HG02588 (cell line): ENCODE measurements at regions not wholly inside any gene's neighbourhood (a gene's known extent, or its start where the extent isn't known, plus 50 kb on each side); places are given as distances from the start of the nearest gene placed in this dataset.
"Not testable (repeated sequence)": the region's sequence is repeated elsewhere in the genome, so short reads cannot be mapped to it uniquely, and the experiment has no call there.

ENCODE experiments used
- ATAC-seq: cut with Tn5 transposase; IDR thresholded peaks from one replicate; pipeline ENCODE4 v1.9.1; 2021; ENCODE audit warnings: mild to moderate bottlenecking, moderate library complexity; ENCODE audit not compliant: unreplicated experiment

DNA sequence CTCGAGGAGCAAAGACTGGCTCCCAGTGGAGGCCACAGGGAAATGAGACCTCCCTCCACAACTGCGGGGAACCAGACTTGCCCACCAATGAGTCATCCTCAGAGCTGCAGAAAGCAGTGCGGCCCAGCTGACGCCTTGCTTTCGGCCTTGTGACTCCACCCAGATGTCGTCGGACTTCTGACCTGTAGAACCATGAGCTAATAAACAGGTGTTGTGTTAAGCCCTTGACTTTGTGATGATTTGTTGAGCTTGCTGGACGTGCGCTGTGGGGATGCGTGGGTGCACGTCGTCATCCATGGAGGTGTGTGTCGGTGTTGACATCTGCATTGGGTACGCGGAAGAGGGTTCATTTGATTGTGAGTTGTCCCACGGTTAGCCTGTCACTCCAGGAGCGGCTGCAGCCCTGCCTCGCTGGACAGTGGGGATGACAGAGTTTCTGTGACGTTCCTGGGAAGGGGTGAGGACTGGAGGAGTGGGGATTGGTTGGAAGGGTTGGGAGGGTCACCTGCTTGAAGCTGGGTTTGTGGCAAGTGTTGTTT, 154.1 kb downstream of the SH3BP4 start:
- no peak for ATAC-seq

DNA sequence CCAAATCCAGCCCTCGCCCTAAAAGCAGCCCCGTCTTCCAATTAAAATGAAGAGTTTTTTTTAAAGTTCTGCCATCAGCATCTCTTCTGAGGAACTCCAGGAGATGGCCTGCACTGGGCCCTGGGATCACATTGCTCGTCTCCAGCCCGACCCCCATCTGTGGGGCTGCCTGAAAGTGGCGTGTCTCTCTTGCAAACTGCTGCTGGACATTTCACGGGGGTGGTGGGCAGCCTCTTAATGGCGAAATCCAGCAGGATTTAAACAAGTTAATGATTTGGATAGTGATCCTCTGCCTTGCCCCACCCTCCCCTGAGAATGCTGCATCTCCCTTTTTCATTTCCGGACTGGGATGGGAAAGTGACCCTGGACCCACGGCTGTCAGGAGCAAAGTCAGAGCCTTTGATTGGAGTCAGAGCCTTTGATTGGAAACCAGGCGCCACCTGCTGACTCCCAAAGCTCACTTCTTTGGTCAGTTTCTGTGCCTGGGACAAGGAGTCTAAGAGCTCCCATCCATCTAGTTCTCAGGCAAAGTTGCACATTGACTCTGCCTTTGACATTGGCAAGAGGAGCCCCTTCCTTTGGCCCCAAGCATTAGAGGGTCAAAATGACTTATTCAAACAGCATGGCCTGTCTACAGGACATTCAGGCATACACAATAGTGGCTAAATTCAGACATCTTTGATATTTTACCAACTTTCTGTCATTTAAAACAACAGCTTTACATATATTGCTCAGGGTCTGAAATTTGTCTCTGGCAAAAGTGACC, 155.2 kb downstream of the SH3BP4 start:
- ATAC-seq: no peak

DNA sequence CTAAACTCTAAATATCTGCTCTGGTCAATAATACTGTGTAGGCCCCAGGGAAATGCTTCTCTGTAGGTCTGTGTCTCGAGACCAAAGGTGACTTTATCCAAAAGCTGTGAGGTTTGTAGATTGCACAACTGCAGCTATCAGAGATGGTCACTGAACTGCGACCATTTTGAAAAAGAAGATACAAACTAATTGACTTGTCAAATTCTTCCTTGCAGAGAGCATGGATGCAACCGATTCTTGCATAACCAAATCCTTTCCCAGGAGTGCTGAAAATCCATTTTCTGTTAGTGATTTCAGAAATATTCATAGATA, 155.8 kb downstream of the SH3BP4 start:
- no peak for ATAC-seq

DNA sequence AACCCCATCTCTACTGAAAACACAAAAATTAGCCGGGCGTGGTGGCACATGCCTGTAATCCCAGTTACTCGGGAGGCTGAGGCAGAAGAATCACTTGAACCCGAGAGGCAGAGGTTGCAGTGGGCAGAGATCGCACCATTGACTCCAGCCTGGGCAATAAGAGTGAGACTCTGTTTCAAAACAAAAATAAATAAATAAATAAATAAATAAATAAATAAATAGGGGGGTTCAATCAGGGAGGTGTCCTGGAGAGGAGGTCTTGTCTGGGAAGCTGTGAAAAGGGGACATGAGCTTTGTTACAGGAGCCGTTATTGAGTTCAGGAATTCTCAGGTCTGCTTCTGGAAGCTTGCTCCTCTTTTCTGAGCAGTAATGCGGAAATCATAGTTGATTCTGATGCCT, 157.7 kb downstream of the SH3BP4 start:
- ATAC-seq: not testable (repeated sequence)

DNA sequence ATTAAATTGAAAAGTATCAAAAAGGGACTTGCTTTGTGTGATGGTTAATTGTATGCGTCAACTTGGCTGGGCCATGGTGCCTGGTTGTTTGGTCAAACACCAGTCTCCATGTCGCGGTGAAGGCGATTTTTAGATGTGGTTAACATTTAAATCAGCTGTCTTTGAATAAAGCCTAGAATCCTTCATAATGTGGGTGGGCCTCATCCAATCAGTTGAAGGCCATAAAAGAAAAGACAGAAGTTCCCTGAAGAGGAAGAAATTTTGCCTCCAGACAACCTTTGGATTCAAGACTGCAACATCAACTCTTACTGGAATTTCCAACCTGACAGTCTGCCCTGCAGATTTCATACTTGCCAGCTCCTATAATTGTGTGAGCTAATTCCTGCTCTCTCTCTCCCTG, 160.5 kb downstream of the SH3BP4 start:
- no peak for ATAC-seq

DNA sequence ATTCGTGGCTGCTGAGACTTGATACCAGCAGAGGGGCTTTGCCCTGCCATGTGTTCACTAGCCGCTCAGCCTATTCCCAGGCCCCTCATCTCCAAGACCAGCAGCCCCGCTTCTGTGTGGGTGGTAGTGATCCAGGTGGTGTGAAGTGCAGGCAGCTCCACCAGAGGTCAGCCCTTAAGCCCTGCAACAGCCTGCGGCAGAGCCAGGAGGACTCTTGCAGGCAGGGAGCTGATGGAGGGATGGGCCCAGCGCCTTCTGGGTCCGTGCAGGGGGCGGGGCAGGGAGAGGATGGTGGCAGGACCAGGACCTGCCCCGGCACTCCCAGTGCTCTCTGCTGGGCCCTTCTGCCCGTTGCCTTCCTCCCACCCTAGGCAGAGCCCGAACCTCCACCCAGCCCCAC, 162.0 kb downstream of the SH3BP4 start:
- no peak for ATAC-seq

DNA sequence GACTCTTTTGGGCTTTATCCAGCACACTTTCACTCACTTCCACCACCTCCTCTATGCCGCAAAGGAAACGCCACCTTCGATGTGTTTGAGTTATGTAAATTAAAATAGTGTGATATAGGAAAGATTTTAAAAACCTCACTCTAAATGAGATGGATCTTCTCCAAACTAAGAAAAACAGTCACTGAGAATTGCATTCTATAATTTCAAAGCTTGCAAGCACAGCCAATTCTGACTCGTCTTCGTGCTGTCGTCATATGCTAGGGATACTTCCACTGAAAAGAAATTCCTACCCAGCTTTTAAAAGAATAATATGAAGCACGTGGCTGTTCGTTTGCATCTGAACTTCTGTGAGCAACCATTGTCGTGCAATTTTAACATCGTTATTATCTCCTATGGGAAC, 162.5 kb downstream of the SH3BP4 start:
- ATAC-seq: no peak

DNA sequence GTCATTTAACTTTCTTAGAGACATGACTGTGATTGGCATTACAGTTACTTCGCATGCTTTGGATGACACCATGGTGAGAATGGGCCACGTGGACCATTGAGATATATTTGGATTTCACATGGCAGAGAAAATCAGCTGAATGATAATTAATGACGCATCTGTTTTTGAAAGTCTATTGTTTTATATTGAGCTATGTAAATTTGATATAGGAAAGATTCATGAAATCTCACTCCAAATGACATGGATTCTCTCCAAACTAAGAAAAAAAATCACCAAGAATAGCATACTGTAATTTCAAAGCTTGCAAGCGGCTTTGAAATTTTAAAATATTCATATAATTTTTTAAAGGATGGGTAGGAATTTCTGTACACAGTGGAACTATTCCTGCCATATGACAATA, 163.7 kb downstream of the SH3BP4 start:
- ATAC-seq: no peak

DNA sequence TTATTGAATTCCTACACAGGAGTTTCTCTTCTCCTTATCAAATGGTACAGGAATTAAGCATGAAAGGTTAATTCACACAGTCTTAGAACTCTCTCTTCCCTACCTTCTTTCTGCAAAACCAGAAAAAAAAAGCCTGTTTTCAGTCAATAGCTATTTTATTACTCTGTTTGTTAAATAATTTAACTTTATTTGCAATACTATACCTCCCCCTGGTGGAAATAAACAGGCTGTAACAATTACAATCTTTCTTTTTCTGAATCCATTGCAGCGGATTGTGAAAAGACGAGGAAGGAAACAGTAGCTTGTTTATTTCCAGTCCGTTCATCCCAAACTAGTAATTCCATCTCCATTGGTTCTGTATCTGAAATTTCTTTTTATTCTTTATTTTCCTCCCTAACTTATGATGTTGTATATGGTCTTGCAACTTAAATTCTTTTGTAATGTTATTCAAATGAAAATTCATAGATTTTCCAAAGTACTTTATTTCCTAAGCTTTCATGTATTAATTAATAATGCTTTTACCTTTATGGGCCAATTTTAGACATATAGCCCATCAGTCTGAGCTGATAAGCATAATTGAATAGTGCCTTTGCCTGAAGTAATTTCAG, 165.2 kb downstream of the SH3BP4 start:
- no peak for ATAC-seq

DNA sequence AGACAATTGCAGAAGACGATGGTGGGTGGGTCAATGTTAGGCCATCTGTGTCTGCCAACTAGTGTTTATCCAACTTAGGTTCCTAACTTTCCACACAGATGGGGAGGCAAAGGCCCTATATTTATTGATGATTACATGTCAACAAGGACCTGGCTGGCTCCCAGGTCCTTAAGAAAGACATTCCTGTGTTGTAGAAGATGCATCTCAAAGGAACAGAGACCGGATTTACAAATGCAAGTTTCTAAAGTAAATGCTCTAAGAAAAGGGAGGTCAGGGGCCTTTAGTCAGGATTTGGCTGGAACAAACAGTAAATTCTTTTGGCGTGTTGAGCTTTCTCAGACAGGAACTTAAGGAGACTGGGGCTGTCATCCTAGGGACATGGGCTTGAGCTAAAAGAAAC, 175.0 kb downstream of the SH3BP4 start:
- ATAC-seq: no peak

DNA sequence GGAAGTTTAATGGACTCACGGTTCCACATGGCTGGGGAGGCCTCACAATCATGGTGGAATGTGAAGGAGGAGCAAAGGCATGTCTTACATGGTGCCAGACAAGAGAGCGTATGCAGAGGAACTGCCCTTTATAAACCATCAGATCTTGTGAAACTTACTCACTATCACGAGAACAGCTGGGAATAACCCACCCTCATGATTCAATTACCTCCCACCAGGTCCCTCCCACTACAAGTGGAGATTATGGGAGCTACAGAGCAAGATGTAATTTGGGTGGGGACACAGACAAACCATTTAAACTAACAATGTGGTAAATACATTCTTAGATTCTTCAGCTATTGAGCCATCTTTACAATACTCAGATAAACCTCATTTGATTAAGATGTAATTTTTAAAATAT, 176.1 kb downstream of the SH3BP4 start:
- no peak for ATAC-seq

DNA sequence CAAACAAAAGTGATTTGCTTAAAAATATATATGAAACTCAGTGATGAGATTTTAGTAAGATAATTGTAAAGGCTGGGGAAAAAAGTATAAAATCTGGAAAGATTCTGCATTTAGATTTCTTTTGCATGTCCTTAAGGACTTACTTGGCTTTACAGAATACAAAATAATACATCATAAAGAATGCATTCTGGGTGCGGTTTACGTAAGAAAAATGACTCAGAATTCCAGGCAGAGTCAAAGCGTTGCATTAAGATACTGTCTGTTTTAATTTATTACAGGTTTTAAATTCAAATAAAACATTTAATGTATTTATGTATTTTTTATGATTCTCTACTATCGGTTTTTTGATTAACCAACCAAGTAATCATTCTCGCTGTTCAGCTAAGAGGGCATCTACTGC, 178.0 kb downstream of the SH3BP4 start:
- no peak for ATAC-seq

DNA sequence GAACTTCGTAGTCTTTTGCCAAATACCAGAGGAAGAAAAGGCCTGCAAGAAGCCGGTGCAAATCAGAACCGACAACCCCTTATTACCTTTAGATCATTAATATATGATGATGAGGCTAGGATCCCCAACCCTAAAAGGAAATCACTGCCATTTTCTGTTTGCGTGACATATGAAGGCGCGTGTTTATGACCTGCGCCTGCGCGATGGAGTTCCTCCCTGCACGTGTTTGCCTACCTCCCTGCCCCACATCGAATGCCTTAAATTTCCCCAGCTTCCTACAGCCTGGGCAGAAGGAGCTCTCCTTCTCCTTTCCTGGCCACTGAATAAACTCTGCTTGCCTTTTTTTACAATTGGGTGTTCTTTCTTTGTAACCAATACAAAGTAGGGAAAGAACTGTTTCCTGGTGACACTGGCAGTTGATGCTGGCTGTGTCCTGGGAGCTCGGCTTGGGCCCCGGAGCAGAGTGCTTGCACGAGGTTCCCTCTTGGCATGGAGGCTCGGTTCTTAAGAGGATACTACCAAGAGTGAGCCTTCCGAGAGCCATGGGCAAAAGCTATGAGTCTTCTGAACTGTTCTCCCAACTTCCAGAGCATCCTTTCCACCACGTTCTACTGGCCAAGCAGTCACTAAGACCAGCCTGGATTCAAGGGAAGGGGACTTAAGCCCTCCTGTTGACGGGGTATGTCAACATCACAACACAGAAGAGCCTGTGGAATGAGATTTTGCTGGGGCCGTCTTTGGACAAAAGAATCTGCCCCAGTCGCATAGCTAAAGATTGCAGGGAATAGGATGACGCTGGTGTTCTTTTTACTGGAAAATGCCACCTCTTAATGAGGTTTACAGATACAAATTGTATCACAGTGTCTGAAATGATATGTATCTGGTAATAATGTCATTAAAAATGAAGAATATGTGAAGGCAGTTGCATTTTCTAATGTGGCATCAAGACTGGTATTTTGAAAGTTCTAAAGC, 179.8 kb downstream of the SH3BP4 start:
- ATAC-seq: no peak

DNA sequence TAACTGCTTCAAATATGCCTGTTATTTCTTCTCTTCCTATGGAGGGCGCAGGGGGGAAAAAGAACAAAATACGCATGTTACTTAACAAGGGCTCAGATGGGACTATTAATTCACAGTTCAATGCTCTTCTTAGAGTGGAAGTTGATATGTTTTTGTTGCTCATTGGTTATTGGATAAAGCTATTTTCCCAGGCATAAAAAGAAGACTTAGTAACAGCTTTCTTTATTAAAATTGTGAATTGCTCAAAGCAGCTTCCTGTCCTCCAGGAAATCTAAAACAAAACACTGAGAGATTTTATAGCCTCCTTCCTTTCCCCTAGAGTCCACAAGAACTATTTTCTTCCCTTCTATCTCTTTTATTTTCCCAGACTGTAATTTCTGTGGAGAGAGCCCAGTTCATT, 180.8 kb downstream of the SH3BP4 start:
- ATAC-seq: no peak

DNA sequence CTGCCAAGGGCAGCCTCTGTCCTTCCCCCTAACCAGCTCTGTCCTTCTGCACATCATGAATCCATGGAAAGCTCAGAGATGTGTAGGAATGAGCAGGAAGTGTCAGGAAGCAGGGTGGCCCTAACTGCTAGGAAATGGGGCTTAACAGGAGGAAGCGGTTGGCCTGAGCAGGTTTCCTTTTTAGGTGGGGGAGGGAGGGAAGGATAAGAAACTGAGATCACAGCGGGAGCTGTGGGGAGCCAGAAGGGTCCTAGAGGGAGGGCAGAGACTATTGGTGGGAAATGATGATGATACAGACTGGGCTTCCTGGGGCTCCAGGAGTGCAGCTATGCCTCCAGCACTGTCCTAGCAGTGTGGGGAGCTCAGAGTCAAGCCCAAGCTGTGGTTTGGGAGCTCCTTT, 182.0 kb downstream of the SH3BP4 start:
- ATAC-seq: no peak

DNA sequence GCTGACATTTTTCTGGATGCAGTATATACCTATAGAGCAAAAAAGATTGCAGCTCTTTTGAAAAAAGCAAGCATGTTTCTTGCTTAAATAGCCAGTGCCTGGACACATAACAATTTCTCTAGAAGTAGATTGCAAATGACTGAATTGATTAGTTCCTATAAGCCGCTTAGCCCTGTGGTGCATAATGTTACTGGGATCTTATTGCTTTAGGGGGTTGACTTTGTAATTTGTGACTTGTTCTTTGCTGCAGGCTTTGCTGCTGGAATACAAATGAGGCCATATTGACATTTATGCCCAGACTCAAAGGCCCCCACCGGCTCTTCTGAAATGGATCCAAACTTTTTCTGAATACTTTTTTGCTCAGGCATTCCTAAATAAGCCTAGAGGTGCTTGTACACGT, 182.6 kb downstream of the SH3BP4 start:
- no peak for ATAC-seq

DNA sequence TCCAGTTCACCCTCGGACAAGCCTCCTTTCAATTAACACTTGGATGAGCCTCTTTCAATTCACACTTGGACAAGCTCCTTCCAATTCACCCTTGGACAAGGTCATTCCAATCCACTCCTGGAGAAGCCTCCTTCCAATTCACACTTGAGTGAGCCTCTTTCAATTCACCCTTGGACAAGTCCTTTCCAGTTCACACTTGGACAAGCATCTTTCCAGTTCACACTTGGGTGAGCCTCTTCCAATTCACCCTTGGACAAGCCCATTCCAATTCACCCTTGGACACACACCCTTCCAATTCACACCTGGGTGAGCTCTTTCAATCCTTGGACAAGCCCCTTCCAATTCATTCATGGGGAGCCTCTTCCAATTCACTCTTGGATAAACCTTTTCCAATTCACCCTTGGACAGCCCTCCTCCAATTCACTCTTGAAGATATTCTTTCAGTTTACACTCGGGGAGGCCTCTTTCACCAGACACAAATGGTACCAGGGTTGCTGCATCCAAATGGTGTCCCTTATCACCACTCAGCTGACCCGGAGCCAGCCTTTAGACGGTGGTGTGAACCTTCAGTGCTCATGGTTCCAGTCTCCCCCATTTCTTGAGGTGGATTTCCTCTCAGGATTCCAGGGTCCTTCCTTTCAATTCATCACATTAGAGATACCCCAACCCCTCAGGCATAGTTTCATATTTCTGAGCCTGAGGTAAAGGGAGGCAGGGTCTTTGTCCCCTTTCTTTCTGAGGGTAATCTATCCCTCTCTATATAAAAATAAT, 183.6 kb downstream of the SH3BP4 start:
- no peak for ATAC-seq

DNA sequence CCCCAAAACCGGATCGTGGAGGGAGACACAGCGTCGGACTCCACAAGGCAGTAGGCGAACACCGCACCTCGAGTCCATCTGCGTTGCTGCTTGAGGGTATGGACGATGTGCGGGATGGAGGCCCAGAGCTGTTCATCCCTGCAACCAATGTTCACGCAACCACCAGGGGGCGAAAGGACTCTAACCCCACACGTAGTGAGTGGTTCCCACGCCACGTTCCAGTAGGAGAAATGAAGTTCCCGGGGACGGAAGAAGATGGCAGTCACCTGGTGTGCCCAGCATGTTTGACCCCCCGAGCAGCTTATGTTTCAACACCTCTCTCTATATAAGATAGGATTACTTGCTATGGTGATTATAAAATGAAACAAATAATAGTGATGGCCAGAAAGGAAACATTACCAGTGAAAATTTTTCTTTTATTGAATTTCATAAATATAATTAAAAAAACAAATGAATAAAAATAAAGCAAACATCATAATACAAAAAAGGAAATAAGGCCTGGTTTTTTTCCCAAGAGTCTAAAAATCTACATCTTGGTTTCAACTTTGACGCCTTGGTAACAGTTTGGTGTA, 184.3 kb downstream of the SH3BP4 start:
- no peak for ATAC-seq

DNA sequence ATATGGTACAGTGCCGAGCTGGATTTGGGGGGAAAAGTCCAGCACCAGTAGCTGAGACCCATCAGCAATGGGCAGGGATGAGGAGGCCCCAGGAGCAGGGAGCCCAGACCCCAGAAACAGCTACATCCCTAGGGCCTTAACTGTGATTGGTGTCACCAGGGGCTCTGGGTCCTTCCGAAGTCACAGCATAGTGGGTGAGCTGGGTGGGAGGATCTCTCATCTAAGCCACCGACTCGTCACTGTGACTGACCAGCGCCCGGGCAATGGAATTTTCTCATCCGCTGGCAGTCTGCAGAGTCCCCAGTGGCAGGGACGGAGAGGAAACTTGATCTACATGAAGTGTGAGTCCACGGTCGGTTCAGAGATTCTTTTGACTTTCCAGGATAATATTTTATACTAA, 186.5 kb downstream of the SH3BP4 start:
- ATAC-seq: no peak

DNA sequence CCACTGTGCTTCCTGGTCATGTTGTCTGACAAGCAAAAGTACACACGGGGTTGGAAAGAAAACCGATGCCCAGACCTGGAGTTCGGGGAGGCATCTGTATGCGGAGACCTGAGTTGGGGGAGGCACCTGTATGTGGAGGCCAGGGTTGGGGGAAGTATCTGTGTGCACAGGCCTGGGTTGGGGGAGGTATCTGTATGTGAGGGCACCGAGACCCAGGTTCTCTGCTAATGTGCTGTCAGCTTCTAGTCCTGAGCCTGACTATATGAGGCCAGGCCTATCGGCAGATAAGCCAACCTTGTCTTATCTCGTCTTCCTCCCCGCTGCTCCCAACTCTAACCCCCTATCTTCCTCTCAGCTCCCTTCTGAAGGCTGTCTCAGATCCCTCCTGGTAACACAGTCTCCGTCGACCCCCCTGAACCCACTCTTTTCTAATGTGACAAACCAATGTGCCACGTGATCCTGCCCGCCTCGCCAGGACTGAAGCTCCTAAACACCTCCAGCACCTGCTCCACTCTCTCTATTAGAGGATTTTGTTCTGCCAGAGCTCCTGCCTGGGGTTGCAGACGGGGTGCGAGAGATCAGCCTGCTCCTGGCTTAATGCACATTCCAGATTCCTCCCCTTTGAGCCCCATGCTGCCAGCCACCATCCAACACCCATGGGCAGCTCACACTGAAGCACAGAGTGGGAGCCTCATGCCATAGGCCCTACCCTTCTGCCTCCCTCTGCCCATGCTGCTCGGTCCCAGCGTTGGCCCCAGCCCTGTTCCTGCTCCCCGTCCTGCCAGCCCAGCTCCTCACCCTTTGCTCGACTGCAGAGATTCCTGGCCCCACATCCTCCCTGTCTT, 188.4 kb downstream of the SH3BP4 start:
- ATAC-seq: no peak
